ENCODE measurements at regions not wholly inside any gene's neighbourhood (a gene's known extent, or its start where the extent isn't known, plus 50 kb on each side); places are given as distances from the start of the nearest gene placed in this dataset.

DNA sequence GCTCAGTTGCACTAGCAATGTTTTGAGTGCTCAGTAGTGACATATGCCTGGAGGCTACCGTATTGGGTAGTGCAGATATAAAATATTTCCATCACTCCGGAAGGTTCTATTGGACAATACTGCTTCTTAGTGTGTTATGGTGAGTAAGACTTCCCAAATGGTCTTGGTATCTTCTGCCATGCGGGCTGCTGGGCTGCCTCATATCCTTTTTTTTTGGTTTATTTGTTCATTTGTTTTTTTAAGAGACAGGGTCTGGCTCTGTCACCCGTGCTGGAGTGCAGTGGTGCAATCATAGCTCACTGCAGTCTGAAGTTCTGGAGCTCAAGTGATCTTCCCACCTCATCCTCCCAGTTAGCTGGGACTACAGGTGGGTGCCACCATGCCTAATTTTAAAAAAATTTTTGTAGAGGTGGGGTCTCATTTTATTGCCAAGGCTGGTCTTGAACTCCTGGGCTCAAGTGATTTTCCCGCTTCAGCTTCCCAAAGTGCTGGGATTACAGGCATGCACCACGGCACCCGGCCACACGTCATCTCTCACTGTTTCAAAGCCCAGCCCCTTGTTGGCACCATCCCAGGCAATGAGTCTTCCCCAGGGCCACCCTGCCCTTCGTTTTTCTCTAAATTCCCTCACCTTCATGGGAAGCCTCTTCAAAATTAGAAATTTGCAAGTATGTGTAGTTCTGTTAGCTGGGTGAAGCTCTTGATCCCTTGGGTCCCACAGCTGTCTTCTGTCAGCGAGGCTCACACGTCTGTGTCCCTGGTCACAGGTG, 111.0 kb upstream of the KLF14 start:
- BruUV-seq (replicated peaks), result TSS peak; percentile 20
- DNase-seq (ENCODE audit: unreplicated experiment), result peak; percentile 87
- H3K4me3 Mint-ChIP-seq (ENCODE audit: unreplicated experiment), result peak overlapping the region; percentile 71
- intact Hi-C loops (cut with micrococcal nuclease), result no loop called here
- H3K27me3 Mint-ChIP-seq (ENCODE audit: insufficient read depth, unreplicated experiment), result no peaks in the 10 kb centered on the region
- CTCF ChIA-PET, result interaction anchor here (0.6 to 1.2 kb wide), 2 partner anchors 10 to 765 kb away, joined by 3 to 4 read pairs; no protein-coding TSS in a partner anchor
- peak overlapping the region; percentile 95 for H3K27ac Mint-ChIP-seq (ENCODE audit: low read depth, unreplicated experiment)
- POLR2A ChIA-PET, result interaction anchor here (0.5 to 1.5 kb wide), 10 partner anchors 9 to 794 kb away, joined by 3 to 7 read pairs (median 4); no protein-coding TSS in a partner anchor
- H3K36me3 Mint-ChIP-seq (ENCODE audit: insufficient read depth, unreplicated experiment), result no peaks in the 10 kb centered on the region
- TF ChIP-seq, protein P1, sequence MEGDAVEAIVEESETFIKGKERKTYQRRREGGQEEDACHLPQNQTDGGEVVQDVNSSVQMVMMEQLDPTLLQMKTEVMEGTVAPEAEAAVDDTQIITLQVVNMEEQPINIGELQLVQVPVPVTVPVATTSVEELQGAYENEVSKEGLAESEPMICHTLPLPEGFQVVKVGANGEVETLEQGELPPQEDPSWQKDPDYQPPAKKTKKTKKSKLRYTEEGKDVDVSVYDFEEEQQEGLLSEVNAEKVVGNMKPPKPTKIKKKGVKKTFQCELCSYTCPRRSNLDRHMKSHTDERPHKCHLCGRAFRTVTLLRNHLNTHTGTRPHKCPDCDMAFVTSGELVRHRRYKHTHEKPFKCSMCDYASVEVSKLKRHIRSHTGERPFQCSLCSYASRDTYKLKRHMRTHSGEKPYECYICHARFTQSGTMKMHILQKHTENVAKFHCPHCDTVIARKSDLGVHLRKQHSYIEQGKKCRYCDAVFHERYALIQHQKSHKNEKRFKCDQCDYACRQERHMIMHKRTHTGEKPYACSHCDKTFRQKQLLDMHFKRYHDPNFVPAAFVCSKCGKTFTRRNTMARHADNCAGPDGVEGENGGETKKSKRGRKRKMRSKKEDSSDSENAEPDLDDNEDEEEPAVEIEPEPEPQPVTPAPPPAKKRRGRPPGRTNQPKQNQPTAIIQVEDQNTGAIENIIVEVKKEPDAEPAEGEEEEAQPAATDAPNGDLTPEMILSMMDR (IDR thresholded peaks at IDR 0.05; ENCODE audit: unreplicated experiment), result no peak
- H3K4me1 Mint-ChIP-seq (ENCODE audit: insufficient read depth, unreplicated experiment), result peaks cover 37% of the 10 kb centered on the region
- no peaks in the 10 kb centered on the region for H3K9me3 Mint-ChIP-seq (ENCODE audit: unreplicated experiment)

DNA sequence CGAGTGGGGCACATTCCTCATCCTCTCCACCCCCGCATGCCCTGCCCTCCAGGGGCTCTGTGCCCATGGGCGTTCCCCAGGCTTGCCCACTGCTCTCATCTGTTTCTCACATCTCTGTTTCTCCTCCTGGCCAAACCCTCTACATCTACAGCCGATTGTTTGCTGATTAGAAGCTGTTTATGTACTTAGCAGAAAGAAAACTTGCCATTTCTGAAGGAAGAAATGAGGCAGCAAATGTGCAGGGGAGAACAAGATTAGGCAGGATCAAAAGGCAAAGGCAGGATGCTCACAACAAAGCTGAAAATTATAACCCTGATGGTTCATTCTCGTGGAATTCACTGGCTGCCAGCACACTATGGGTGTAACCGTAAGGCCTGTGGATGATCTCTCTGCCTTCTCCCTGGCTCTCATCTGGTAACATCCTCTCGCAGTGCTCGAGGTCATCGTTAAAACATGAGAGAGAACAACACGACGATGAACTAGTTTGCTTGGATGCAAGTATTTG, 111.6 kb upstream of the KLF14 start:
- CTCF ChIA-PET, result interaction anchor here (0.6 kb wide), 2 partner anchors 581 to 766 kb away, joined by 3 read pairs; no protein-coding TSS in a partner anchor
- Mint-ChIP-seq H3K4me3 (ENCODE audit: unreplicated experiment) (peak overlapping the region; percentile 71), H3K36me3 (ENCODE audit: insufficient read depth, unreplicated experiment) (no peaks in the 10 kb centered on the region), H3K9me3 (ENCODE audit: unreplicated experiment) (no peaks in the 10 kb centered on the region), H3K4me1 (ENCODE audit: insufficient read depth, unreplicated experiment) (peaks cover 31% of the 10 kb centered on the region), H3K27ac (ENCODE audit: low read depth, unreplicated experiment) (peak overlapping the region; percentile 95), H3K27me3 (ENCODE audit: insufficient read depth, unreplicated experiment) (no peaks in the 10 kb centered on the region)
- BruUV-seq (replicated peaks), result no TSS peak
- DNase-seq (ENCODE audit: unreplicated experiment), result peak; percentile 59
- TF ChIP-seq, protein P1 (IDR thresholded peaks at IDR 0.05; ENCODE audit: unreplicated experiment), result no peak
- POLR2A ChIA-PET, result interaction anchor here (0.6 to 1.4 kb wide), 9 partner anchors 9 to 795 kb away, joined by 3 to 7 read pairs (median 3); no protein-coding TSS in a partner anchor
- intact Hi-C loops (cut with micrococcal nuclease), result no loop called here

DNA sequence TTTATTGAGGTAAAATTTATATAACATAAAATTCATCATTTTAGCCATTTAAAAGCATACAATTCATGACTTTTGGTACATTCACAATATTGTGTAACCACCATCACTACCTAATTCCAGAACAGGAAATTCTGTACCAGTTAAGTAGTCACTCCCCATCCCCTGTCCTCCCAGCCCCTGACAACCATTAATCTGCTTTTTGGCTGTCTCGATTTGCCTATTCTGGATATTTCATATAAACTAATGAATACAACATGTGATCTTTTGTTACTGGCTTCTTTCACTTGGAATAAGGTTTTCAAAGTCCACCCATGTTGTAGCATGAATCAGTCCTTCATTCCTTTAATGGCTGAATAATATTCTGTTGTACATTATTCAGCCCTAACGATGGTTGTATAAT, 115.6 kb upstream of the KLF14 start:
- intact Hi-C loops (cut with micrococcal nuclease), result no loop called here
- Mint-ChIP-seq H3K36me3 (ENCODE audit: insufficient read depth, unreplicated experiment) (peaks cover 2% of the 10 kb centered on the region), H3K9me3 (ENCODE audit: unreplicated experiment) (no peaks in the 10 kb centered on the region), H3K27me3 (ENCODE audit: insufficient read depth, unreplicated experiment) (no peaks in the 10 kb centered on the region), H3K4me3 (ENCODE audit: unreplicated experiment) (no peak overlapping the region), H3K27ac (ENCODE audit: low read depth, unreplicated experiment) (no peak overlapping the region), H3K4me1 (ENCODE audit: insufficient read depth, unreplicated experiment) (peaks cover 54% of the 10 kb centered on the region)
- DNase-seq (ENCODE audit: unreplicated experiment), result no peak
- TF ChIP-seq, protein P1 (IDR thresholded peaks at IDR 0.05; ENCODE audit: unreplicated experiment), result no peak
- BruUV-seq (replicated peaks), result no TSS peak
- ChIA-PET POLR2A (interaction anchor here (1.5 kb wide), 1 partner anchor 7 kb away, joined by 4 read pairs; no protein-coding TSS in a partner anchor), CTCF (no interaction called here)

DNA sequence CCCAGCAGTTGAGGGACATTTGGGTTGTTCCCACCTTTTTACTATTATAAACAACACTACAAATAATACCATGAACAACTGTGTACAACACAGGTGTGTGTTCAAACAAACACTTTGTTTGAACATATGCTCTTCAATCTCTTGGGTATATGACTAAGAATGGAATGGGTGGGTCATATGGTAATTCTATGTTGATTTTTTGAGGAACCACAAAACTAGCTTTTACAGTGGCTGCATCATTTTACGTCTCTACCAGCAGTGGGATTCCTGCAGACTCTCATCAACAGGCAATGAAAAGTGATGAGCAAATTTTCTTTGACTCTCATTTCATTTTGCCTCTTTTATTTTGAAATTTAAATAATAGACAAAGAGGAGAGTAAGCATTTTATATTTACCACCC, 116.9 kb upstream of the KLF14 start:
- no peaks in the 10 kb centered on the region for H3K9me3 Mint-ChIP-seq (ENCODE audit: unreplicated experiment)
- TF ChIP-seq, protein P1 (IDR thresholded peaks at IDR 0.05; ENCODE audit: unreplicated experiment), result no peak
- no TSS peak for BruUV-seq (replicated peaks)
- intact Hi-C loops (cut with micrococcal nuclease), result no loop called here
- no peaks in the 10 kb centered on the region for H3K27me3 Mint-ChIP-seq (ENCODE audit: insufficient read depth, unreplicated experiment)
- peaks cover 43% of the 10 kb centered on the region for H3K4me1 Mint-ChIP-seq (ENCODE audit: insufficient read depth, unreplicated experiment)
- no peak overlapping the region for H3K4me3 Mint-ChIP-seq (ENCODE audit: unreplicated experiment)
- peak overlapping the region; percentile 49 for H3K27ac Mint-ChIP-seq (ENCODE audit: low read depth, unreplicated experiment)
- POLR2A ChIA-PET, result interaction anchor here (0.6 to 2.6 kb wide), 9 partner anchors 10 to 61 kb away, joined by 3 to 12 read pairs (median 3); no protein-coding TSS in a partner anchor
- CTCF ChIA-PET, result interaction anchor here (1.1 to 1.4 kb wide), 2 partner anchors 24 to 46 kb away, joined by 4 to 6 read pairs; no protein-coding TSS in a partner anchor
- peaks cover 16% of the 10 kb centered on the region for H3K36me3 Mint-ChIP-seq (ENCODE audit: insufficient read depth, unreplicated experiment)
- DNase-seq (ENCODE audit: unreplicated experiment), result no peak
